A673 (cell line): ENCODE measurements at regions not wholly inside any gene's neighbourhood (a gene's known extent, or its start where the extent isn't known, plus 50 kb on each side); places are given as distances from the start of the nearest gene placed in this dataset.
"Not testable (repeated sequence)": the region's sequence is repeated elsewhere in the genome, so short reads cannot be mapped to it uniquely, and the experiment has no call there.

Experiments
- BruUV-seq: library from RNA; stranded (reverse); fragments of 400-500 nt; replicated peaks from 2 replicates; lab custom pipeline; 2021; lab: Mats Ljungman, UMichigan
- CTCF ChIA-PET: fragments of 300-600 bp; sonication (Branson Sonifier 250); formaldehyde crosslinking; loops from one replicate; lab custom pipeline; 2022; ENCODE audit warnings: antibody characterized with exemption; lab: Charles Lee
- POLR2A ChIA-PET: fragments of 300-600 bp; sonication (Branson Sonifier 250); formaldehyde crosslinking; loops from one replicate; lab custom pipeline; 2022; ENCODE audit warnings: antibody characterized with exemption; ENCODE audit not compliant: low non-redundant PET; lab: Charles Lee
- DNase-seq: peaks from one replicate; pipeline ENCODE4 v3.0.0-alpha.2; 2015; ENCODE audit warnings: low spot score
- H3K27ac ChIP-seq: fragments of 200-600 bp; sonication (generic); 2 replicates; pipeline ENCODE4 v1.5.1; 2016; ENCODE audit warnings: mixed run types, low read depth, mild to moderate bottlenecking, mixed read lengths, antibody characterized with exemption, low read length; ENCODE audit not compliant: poor library complexity, severe bottlenecking
- H3K27me3 ChIP-seq: fragments of 200-600 bp; sonication (generic); replicated peaks from 2 replicates; pipeline ENCODE4 v1.6.1; 2017; ENCODE audit warnings: mixed run types, low read depth, mild to moderate bottlenecking, mixed read lengths, antibody characterized with exemption, low read length; ENCODE audit not compliant: insufficient read depth, poor library complexity
- H3K36me3 ChIP-seq: fragments of 200-600 bp; sonication (generic); 2 replicates; pipeline ENCODE4 v1.6.1; 2016; ENCODE audit warnings: mixed run types, mild to moderate bottlenecking, mixed read lengths, antibody characterized with exemption, low read length; ENCODE audit not compliant: insufficient read depth, poor library complexity, severe bottlenecking
- H3K4me1 ChIP-seq: fragments of 200-600 bp; sonication (generic); 2 replicates; pipeline ENCODE4 v1.6.1; 2017; ENCODE audit warnings: mixed run types, mild to moderate bottlenecking, mixed read lengths, antibody characterized with exemption, low read length; ENCODE audit not compliant: insufficient read depth, poor library complexity, severe bottlenecking
- H3K4me3 ChIP-seq: fragments of 200-600 bp; sonication (generic); 2 replicates; pipeline ENCODE4 v1.5.1; 2016; ENCODE audit warnings: low read depth, mixed run types, mild to moderate bottlenecking, mixed read lengths, low read length; ENCODE audit not compliant: poor library complexity, severe bottlenecking
- H3K9me3 ChIP-seq: fragments of 200-600 bp; sonication (generic); 2 replicates; pipeline ENCODE4 v1.6.1; 2016; ENCODE audit warnings: mixed run types, low read depth, mild to moderate bottlenecking, mixed read lengths, antibody characterized with exemption, low read length; ENCODE audit not compliant: poor library complexity, severe bottlenecking
- intact Hi-C: fragments of 100-400 bp; cut with micrococcal nuclease; formaldehyde crosslinking; loops from one replicate; pipeline ENCODE4 v1.10.0; 2022; ENCODE audit not compliant: unreplicated experiment

- intact Hi-C loops, BruUV-seq, CTCF ChIA-PET, H3K4me3 ChIP-seq, H3K27me3 ChIP-seq, POLR2A ChIA-PET, H3K27ac ChIP-seq, H3K36me3 ChIP-seq, H3K4me1 ChIP-seq, H3K9me3 ChIP-seq: not testable (repeated sequence)
- peak; percentile 11 for DNase-seq
Measured at GRCh38 chr7:149930374-149931068, 56.8 kb downstream of the ATP6V0E2 start.

GRCh38 chr7:149933776-149934175 is 60.0 kb downstream of the ATP6V0E2 start:
- POLR2A ChIA-PET, H3K4me1 ChIP-seq, H3K27me3 ChIP-seq, DNase-seq, H3K27ac ChIP-seq, BruUV-seq, intact Hi-C loops, CTCF ChIA-PET, H3K4me3 ChIP-seq, H3K9me3 ChIP-seq, H3K36me3 ChIP-seq: not testable (repeated sequence)

GRCh38 chr7:149947346-149947745 is 73.6 kb downstream of the ATP6V0E2 start:
- POLR2A ChIA-PET, H3K27me3 ChIP-seq, H3K9me3 ChIP-seq, H3K36me3 ChIP-seq, intact Hi-C loops, H3K27ac ChIP-seq, H3K4me3 ChIP-seq, H3K4me1 ChIP-seq, DNase-seq, CTCF ChIA-PET, BruUV-seq: not testable (repeated sequence)

GRCh38 chr7:149948444-149948843 is 74.7 kb downstream of the ATP6V0E2 start:
- CTCF ChIA-PET, H3K9me3 ChIP-seq, DNase-seq, POLR2A ChIA-PET, BruUV-seq, H3K4me1 ChIP-seq, H3K36me3 ChIP-seq, H3K4me3 ChIP-seq, H3K27ac ChIP-seq, H3K27me3 ChIP-seq, intact Hi-C loops: not testable (repeated sequence)

GRCh38 chr7:149949863-149950577 is 76.3 kb downstream of the ATP6V0E2 start:
- POLR2A ChIA-PET, H3K9me3 ChIP-seq, H3K27me3 ChIP-seq, BruUV-seq, H3K36me3 ChIP-seq, H3K27ac ChIP-seq, H3K4me1 ChIP-seq, H3K4me3 ChIP-seq, intact Hi-C loops, CTCF ChIA-PET, DNase-seq: not testable (repeated sequence)

GRCh38 chr7:149950578-149950924 is 76.8 kb downstream of the ATP6V0E2 start:
- H3K36me3 ChIP-seq, H3K4me1 ChIP-seq, POLR2A ChIA-PET, H3K4me3 ChIP-seq, CTCF ChIA-PET, BruUV-seq, intact Hi-C loops, H3K27ac ChIP-seq, H3K9me3 ChIP-seq, DNase-seq, H3K27me3 ChIP-seq: not testable (repeated sequence)

- H3K27ac ChIP-seq, DNase-seq, H3K36me3 ChIP-seq, H3K9me3 ChIP-seq, POLR2A ChIA-PET, CTCF ChIA-PET, H3K27me3 ChIP-seq, intact Hi-C loops, BruUV-seq, H3K4me3 ChIP-seq, H3K4me1 ChIP-seq: not testable (repeated sequence)
Measured at GRCh38 chr7:149951579-149951978, 77.8 kb downstream of the ATP6V0E2 start.
